ENCODE measurements at regions not wholly inside any gene's neighbourhood (a gene's known extent, or its start where the extent isn't known, plus 50 kb on each side); places are given as distances from the start of the nearest gene placed in this dataset.

- H3K4me3 ChIP-seq (ENCODE audit: low read depth, poor library complexity, severe bottlenecking) = no peak overlapping the region
- intact Hi-C loops (cut with DNase I; ENCODE audit: low total_unique reads) = no loop called here
- 46 to 100% methylated on average over 1 of the region's 1 CpG for WGBS, 2 donors
- no peak for TF ChIP-seq POLR2A (IDR thresholded peaks at IDR 0.05)
- TF ChIP-seq CTCF (IDR thresholded peaks at IDR 0.05) = no peak
- DNase-seq (ENCODE audit: low spot score in 2 of 2) = no peak
These were observed 168.4 kb upstream of the NHS start for GRCh38 chrX:17206584-17206983.

GRCh38 chrX:17214962-17215361, 160.0 kb upstream of the NHS start:
- intact Hi-C loops (cut with DNase I; ENCODE audit: low total_unique reads) = no loop called here
- 80 to 83% methylated on average over 4 of the region's 4 CpGs for WGBS, 2 donors
- H3K4me3 ChIP-seq (ENCODE audit: low read depth, poor library complexity, severe bottlenecking) = no peak overlapping the region
- DNase-seq (ENCODE audit: low spot score in 2 of 2) = no peak
- TF ChIP-seq CTCF (IDR thresholded peaks at IDR 0.05) (no peak), POLR2A (IDR thresholded peaks at IDR 0.05) (no peak)

DNA sequence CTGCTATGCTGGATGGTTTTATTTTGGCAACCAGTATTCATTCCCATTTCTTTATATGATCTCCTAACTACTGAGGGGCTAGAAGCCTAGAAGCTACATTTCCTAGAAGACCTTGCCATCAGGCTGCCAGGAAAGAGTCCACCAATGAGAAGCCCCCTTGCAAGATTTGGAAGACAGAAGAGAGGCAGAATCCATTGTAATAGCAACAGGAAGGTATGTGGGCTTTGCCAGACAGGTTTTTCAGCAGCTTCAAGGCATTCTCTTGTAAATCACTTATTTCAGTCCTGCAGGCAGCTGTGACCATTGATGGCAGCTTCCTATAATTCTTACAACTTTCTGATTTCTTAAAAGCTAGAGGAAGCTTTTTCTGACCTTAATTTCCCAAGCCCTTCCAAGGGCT, 148.3 kb upstream of the NHS start:
- no peak overlapping the region for H3K4me3 ChIP-seq (ENCODE audit: low read depth, poor library complexity, severe bottlenecking)
- TF ChIP-seq POLR2A (IDR thresholded peaks at IDR 0.05) = no peak
- no peak for TF ChIP-seq CTCF (IDR thresholded peaks at IDR 0.05)
- intact Hi-C loops (cut with DNase I; ENCODE audit: low total_unique reads) = no loop called here
- no peak for DNase-seq (ENCODE audit: low spot score in 2 of 2)

DNA sequence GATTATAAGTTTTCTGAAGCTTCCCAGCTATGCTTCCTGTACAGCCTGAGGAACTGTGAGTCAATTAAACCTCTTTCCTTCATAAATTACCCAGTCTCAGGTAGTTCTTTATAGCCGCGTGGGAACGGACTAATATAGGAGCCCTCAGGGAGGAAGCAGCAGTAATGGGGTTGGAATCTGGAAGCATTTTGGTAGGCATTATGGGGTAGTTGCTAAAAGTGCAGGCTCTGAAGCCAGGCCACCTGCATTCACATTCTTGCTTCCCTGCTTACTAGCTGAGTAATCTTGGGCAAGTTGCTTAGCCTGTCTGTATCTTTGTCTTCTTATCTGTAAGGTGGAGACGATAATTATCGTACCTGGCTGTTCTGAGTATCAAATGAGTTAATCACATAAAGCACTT, 137.9 kb upstream of the NHS start:
- WGBS, 2 donors = 56 to 72% methylated on average over 5 of the region's 5 CpGs
- no peak for TF ChIP-seq POLR2A (IDR thresholded peaks at IDR 0.05)
- TF ChIP-seq CTCF (IDR thresholded peaks at IDR 0.05) = no peak
- DNase-seq (ENCODE audit: low spot score in 2 of 2) = no peak
- no peak overlapping the region for H3K4me3 ChIP-seq (ENCODE audit: low read depth, poor library complexity, severe bottlenecking)
- intact Hi-C loops (cut with DNase I; ENCODE audit: low total_unique reads) = no loop called here

- peak in 1 of 2 donors; percentile 37 for DNase-seq (ENCODE audit: low spot score in 2 of 2)
- no peak overlapping the region for H3K4me3 ChIP-seq (ENCODE audit: low read depth, poor library complexity, severe bottlenecking)
- WGBS, 2 donors = 15 to 17% methylated on average over 5 of the region's 5 CpGs
- intact Hi-C loops (cut with DNase I; ENCODE audit: low total_unique reads) = loop anchor here (5.0 kb wide), 1 partner anchor 455 kb away; no protein-coding TSS in a partner anchor
- TF ChIP-seq POLR2A (IDR thresholded peaks at IDR 0.05) (no peak), CTCF (IDR thresholded peaks at IDR 0.05) (no peak)
These were observed 132.5 kb upstream of the NHS start for GRCh38 chrX:17242470-17242869.

GRCh38 chrX:17247144-17247543, 127.9 kb upstream of the NHS start:
- no peak for DNase-seq (ENCODE audit: low spot score in 2 of 2)
- WGBS, 2 donors = 94 to 100% methylated on average over 1 of the region's 1 CpG
- intact Hi-C loops (cut with DNase I; ENCODE audit: low total_unique reads) = no loop called here
- H3K4me3 ChIP-seq (ENCODE audit: low read depth, poor library complexity, severe bottlenecking) = no peak overlapping the region
- TF ChIP-seq CTCF (IDR thresholded peaks at IDR 0.05) (no peak), POLR2A (IDR thresholded peaks at IDR 0.05) (no peak)

Measured in lower leg skin (tissue), 4 donors.